ENCODE measurements at regions not wholly inside any gene's neighbourhood (a gene's known extent, or its start where the extent isn't known, plus 50 kb on each side); places are given as distances from the start of the nearest gene placed in this dataset.

GRCh38 chr9:1713841-1714240, 301.3 kb upstream of the SMARCA2 start:
- DNase-seq = no peak

DNA sequence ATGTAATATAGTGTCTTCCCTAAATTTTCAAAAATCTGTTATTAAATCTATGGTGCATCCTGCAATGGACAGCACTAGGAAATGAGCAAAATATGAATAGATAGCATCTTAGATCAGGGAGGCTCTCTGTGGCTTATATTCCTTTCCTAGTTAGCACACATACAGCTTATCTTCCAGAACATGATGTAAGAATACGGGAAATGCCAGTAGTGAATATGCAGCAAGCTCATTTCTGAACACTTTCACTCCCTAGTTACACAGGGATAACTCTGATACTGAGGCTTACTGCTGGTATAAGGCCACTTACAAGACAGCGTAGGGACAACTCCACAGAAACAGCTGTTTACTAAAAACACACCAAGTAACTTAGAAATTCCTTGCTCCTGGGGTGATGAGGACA, 297.3 kb upstream of the SMARCA2 start:
- no peak for DNase-seq

- DNase-seq = no peak
Measured at GRCh38 chr9:1718836-1719235, 296.3 kb upstream of the SMARCA2 start.

DNA sequence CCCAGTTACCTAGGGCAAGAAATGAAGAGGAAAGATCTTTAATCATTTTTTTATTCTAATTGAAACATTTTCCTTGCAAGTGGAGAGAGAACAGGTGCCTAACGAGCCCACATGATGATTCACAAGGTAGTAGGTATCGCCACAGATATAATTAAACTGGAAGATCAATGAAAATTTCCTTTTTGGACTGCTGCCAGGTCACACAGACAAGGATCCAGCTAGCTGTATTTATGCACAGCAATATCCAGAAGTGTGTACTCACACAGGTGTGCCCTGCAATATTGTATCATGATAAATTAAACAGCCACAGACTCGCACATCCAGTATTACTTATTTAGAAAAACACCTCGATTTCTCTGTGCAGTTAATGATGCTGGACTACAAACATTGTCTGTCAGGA, 294.0 kb upstream of the SMARCA2 start:
- no peak for DNase-seq

- no peak for DNase-seq
Measured at GRCh38 chr9:1722404-1722803, 292.7 kb upstream of the SMARCA2 start.

DNA sequence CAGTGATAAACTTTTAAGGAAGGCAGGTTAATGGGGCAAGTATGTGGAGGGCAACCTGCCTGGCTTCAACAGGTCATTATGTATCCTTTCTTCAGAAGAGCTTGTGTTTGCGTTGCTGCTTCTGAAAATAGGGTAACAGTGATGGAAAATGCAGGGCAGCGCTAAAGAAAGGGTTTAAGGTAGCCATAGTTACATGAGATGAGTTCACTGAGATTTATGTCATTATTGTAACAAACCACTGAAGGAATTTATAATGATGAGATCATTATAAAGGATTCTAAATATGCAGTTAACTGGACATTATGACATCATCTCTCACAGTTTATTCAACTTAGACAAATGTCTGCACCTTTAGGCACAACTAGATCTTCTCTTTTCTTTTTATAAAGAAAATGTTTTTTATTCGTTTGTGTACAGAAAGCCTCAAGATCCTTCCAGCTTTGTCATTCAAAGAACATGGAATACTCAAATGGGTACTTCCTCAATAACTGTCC, 291.6 kb upstream of the SMARCA2 start:
- DNase-seq = no peak

- DNase-seq = peak; percentile 9
Measured at GRCh38 chr9:1726993-1727759, 288.0 kb upstream of the SMARCA2 start.

GRCh38 chr9:1729631-1730030, 285.5 kb upstream of the SMARCA2 start:
- DNase-seq = no peak

- DNase-seq = no peak
Measured at GRCh38 chr9:1732670-1733069, 282.5 kb upstream of the SMARCA2 start.

DNA sequence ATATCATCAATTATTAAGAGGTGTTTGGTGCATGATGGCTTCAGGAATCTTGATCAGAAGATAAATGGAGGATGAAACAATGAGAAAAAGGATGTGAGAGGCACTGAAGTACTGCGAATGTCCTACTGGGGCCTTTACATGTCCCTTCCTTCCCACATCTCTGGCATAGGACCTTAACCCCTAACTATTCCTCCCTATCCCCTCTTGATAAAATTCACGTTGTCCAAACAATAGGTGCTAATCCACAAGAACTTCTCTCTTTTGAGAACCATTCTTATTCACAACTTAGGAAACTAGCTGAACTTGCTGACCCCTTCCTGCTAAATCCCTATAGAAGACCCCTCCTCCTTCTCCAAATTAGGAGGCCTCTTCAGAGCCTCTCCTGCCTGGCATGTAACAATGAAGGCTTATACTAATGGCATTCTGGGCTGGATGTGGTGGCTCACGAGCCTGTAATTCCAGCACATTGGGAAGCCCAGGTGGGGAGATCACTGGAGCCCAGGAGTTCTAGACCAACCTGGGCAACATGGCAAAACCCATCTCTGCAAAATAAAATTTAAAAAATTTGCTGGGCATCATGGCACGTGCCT, 276.5 kb upstream of the SMARCA2 start:
- no peak for DNase-seq

DNA sequence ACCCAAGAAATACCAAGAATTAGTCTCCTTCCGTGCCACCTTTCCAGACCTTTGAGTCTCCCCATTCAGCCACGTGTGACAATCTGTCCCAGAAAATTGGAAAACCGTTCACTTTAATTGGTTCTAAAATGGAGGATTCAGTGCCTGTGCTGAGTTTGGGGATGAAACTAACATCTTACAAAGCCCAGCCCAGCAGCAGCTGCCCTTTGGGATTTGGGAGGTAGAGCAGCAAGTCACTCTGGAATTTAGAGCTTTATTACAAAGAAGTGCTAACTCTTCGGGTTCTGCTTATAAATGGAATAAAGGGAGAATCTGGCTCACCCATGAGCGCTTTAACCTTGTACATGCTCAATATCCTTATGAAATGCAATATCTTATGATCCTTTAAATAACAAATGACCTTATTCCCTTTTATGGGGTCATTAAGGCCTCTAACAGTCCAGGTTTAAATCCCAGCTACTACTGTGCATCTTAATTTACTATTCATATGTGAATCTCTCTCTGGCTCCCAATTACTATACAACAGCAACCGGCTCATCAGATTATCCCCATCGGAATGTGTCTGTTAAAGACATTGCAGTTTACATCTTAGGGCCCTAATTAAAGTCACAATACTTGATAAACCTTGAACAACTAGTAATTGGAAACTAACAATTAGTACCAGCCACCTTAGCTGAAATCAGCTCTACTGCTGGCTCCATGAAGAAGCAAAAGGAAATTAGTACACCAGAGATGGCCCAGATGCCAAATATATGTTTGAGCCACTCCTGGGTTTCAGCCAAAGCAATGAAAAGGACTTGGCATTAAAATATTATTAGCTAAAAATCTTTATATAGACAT, 271.8 kb upstream of the SMARCA2 start:
- DNase-seq = no peak

- no peak for DNase-seq
Measured at GRCh38 chr9:1745980-1746379, 269.2 kb upstream of the SMARCA2 start.

- DNase-seq = no peak
Measured at GRCh38 chr9:1747417-1747967, 267.7 kb upstream of the SMARCA2 start.

- no peak for DNase-seq
Measured at GRCh38 chr9:1748407-1748806, 266.7 kb upstream of the SMARCA2 start.

- DNase-seq = no peak
Measured at GRCh38 chr9:1757186-1757585, 258.0 kb upstream of the SMARCA2 start.

GRCh38 chr9:1759009-1759408, 256.1 kb upstream of the SMARCA2 start:
- DNase-seq = no peak

DNA sequence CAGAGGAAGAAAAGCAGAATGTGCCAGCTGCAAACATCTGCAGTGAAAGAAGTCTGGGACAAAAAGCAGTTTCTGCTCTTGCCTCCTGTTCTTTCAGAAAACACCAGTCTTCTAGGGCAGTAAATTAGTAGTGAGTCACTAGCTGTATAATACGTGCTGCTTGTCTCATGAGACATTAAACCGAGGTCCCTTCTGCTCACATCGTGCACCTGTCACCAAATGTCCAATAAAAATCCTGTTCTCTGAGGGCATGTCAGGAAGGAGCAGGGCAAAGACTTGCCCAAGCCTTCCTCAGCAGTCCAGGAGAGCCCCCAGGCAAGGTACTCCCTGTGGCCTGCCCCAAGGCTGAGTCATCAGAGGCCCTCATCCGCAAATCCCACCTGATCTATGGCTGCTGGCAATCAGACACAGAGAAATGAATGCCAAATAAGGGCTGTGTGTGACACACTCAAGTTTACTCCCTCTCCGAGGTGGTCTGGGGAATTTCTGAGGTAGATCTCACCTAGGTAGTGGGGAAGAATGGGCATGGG, 255.3 kb upstream of the SMARCA2 start:
- no peak for DNase-seq

DNA sequence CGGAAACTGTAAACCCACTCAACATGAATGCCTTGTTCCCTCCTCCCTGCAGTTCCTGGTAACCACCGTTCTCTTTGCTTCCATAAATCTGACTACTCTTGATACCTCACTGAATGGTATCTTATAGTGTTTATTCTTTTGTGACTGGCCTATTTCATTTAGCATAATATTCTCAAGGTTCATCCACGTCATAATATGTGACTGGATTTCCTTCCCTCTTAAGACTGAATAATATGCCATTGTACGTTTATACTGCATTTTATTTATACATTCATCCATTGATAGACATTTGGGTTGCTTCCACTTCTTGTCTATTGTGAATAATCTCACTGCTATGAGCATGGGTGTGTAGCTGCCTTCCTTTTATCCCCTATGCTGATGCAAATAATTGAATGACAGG, 253.3 kb upstream of the SMARCA2 start:
- no peak for DNase-seq

DNA sequence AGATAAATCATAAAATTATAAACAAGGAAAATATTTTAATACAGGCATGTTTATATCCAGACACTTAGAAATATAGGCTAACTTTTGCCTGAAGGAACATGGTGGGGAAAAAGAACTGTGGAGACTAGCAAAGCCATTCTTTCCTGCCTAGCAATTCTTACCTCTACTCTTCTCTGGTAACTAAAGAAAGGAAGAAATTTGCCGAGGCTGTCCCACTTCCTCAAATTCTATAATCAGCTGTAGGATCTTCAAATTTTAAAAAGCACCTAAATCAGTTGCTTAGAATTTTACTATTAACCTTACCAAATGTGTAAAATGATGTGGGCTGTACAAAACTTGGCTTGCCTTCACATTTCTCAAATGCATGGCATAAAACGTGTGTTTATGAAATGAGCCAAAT, 249.1 kb upstream of the SMARCA2 start:
- DNase-seq = no peak

GRCh38 chr9:1768561-1768960, 246.6 kb upstream of the SMARCA2 start:
- DNase-seq = no peak

GRCh38 chr9:1771094-1771789, 243.9 kb upstream of the SMARCA2 start:
- no peak for DNase-seq

GRCh38 chr9:1775230-1775629, 239.9 kb upstream of the SMARCA2 start:
- no peak for DNase-seq

- DNase-seq = no peak
Measured at GRCh38 chr9:1776668-1777067, 238.5 kb upstream of the SMARCA2 start.

All from hematopoietic multipotent progenitor cell treated with erythropoietin and hydrocortisone succinate and interleukin-3 and kit ligand, for 6 days (in vitro differentiated cells).